ENCODE measurements at regions not wholly inside any gene's neighbourhood (a gene's known extent, or its start where the extent isn't known, plus 50 kb on each side); places are given as distances from the start of the nearest gene placed in this dataset.

DNA sequence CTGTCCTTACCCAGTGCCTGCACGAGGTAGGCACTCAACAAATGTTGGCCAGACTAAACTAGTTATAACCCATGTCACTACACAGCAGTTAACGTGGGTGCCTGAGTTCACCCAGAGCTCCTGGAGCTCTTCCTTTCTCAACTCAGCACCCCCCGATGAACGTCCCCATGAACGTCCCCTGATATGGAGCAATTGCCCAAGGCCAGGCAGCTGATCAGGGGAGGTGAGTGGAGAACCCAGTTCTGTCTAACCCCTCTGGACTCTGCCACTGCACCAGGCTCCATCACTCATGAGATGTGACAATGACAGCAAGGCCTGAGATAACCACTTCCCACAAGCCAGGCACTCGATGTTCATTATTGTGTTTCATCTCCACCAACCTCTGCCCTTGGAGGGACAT lies 199.0 kb downstream of the BCL11B start:
- no peaks in the 10 kb centered on the region for H3K4me1 ChIP-seq
- no peaks in the 10 kb centered on the region for H3K27me3 ChIP-seq
- no peak overlapping the region for H3K4me3 ChIP-seq
- H3K36me3 ChIP-seq, result no peaks in the 10 kb centered on the region
- H3K9me3 ChIP-seq, result peaks cover 7 to 9% of the 10 kb centered on the region in 2 donors
- intact Hi-C loops (cut with DNase I; ENCODE audit: low total_unique reads), result loop anchor here (10.0 kb wide), 1 partner anchor 62 kb away; no protein-coding TSS in a partner anchor
- TF ChIP-seq, protein P1, sequence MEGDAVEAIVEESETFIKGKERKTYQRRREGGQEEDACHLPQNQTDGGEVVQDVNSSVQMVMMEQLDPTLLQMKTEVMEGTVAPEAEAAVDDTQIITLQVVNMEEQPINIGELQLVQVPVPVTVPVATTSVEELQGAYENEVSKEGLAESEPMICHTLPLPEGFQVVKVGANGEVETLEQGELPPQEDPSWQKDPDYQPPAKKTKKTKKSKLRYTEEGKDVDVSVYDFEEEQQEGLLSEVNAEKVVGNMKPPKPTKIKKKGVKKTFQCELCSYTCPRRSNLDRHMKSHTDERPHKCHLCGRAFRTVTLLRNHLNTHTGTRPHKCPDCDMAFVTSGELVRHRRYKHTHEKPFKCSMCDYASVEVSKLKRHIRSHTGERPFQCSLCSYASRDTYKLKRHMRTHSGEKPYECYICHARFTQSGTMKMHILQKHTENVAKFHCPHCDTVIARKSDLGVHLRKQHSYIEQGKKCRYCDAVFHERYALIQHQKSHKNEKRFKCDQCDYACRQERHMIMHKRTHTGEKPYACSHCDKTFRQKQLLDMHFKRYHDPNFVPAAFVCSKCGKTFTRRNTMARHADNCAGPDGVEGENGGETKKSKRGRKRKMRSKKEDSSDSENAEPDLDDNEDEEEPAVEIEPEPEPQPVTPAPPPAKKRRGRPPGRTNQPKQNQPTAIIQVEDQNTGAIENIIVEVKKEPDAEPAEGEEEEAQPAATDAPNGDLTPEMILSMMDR (IDR thresholded peaks at IDR 0.05), result no peak
- no peak for TF ChIP-seq POLR2AphosphoS5 (IDR thresholded peaks at IDR 0.05)
- no peak overlapping the region for H3K27ac ChIP-seq
- no peak for DNase-seq (ENCODE audit: low spot score in 2 of 2)

DNA sequence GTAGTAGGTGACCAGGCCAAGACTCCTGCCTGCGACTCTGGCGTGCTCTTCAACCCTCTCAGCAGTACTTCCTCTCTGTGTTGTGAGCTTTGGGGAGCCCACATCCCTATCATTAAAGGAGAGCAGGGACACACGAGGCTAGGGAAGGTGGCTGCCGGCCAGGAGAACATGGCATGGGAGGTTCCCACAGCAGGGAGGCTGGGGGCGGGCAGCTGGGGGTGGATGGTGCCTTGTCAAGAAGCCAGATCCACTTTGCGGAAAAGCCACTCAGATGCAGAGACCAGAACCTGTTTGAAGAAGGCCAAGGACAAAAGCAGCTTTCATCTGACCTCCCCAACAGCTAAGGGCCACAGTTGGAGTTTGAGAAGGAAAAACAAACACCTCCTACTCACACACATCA lies 198.6 kb downstream of the BCL11B start:
- no peak overlapping the region for H3K4me3 ChIP-seq
- intact Hi-C loops (cut with DNase I; ENCODE audit: low total_unique reads), result loop anchor here (10.0 kb wide), 1 partner anchor 61 kb away; no protein-coding TSS in a partner anchor
- TF ChIP-seq POLR2A (IDR thresholded peaks at IDR 0.05), result no peak
- TF ChIP-seq POLR2AphosphoS5 (IDR thresholded peaks at IDR 0.05), result no peak
- TF ChIP-seq, protein P1 (IDR thresholded peaks at IDR 0.05), result no peak
- H3K9me3 ChIP-seq, result peaks cover 7 to 9% of the 10 kb centered on the region in 2 donors
- no peaks in the 10 kb centered on the region for H3K4me1 ChIP-seq
- no peaks in the 10 kb centered on the region for H3K27me3 ChIP-seq
- H3K27ac ChIP-seq, result no peak overlapping the region
- DNase-seq (ENCODE audit: low spot score in 2 of 2), result no peak
- H3K36me3 ChIP-seq, result no peaks in the 10 kb centered on the region

DNA sequence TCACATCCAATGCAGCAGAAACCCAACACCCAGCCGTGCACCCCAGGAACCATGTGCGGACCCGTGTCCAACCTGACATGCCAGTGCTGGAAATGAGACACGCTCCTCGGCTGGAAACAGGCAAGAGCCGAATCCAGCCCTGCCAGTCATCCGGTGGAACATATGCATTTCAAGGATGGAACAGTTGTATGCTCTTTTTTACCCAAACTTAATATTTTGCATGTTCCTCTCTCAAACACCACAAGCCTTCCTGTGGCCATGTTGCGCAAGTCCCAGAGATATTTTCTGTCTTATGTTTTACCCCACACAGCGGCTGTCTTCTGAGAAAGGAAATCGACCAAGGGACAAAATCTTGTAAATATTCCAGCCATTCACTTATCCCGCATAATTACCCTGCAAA lies 196.9 kb downstream of the BCL11B start:
- no peak for DNase-seq (ENCODE audit: low spot score in 2 of 2)

DNA sequence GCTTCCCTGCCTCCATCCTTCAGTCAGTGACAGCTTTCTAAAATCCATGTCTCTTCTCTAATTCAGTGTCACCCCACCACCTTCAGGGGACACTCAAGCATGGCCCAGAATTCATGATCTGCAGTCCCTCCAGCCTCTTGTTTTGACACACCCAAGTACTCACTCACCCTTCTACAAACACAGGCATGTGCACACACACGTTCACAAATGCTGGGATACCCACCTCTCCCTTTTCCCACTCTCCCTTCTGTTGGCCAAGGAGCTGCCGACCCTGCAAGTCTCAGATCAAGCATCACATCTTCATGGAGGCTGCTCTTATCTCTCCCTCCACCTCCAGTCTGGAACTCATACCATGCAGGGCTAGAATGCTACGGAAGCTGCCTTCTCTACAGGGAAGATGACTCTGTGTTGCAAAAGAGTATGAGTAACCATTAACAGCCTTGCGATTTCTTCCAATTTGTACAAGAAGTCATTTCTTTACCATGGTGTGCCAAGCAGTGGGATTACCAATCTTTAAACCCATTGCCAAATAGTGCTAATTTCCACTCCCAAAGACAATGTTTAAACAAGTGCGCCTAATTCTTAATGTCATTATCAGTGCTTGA lies 196.1 kb downstream of the BCL11B start:
- H3K27ac ChIP-seq, result no peak overlapping the region
- no peaks in the 10 kb centered on the region for H3K36me3 ChIP-seq
- H3K27me3 ChIP-seq, result no peaks in the 10 kb centered on the region
- no peaks in the 10 kb centered on the region for H3K4me1 ChIP-seq
- peaks cover 9 to 16% of the 10 kb centered on the region in 2 donors for H3K9me3 ChIP-seq
- TF ChIP-seq POLR2A (IDR thresholded peaks at IDR 0.05) (no peak), POLR2AphosphoS5 (IDR thresholded peaks at IDR 0.05) (no peak)
- TF ChIP-seq, protein P1 (IDR thresholded peaks at IDR 0.05), result no peak
- intact Hi-C loops (cut with DNase I; ENCODE audit: low total_unique reads), result loop anchor here (10.0 kb wide), 1 partner anchor 59 kb away; no protein-coding TSS in a partner anchor
- no peak for DNase-seq (ENCODE audit: low spot score in 2 of 2)
- H3K4me3 ChIP-seq, result no peak overlapping the region

More for the DNA sequence above, 196.9 kb downstream of the BCL11B start:
- intact Hi-C loops (cut with DNase I; ENCODE audit: low total_unique reads), result loop anchor here (10.0 kb wide), 1 partner anchor 60 kb away; no protein-coding TSS in a partner anchor
- H3K4me1 ChIP-seq, result no peaks in the 10 kb centered on the region
- TF ChIP-seq, protein P1 (IDR thresholded peaks at IDR 0.05), result no peak
- TF ChIP-seq POLR2AphosphoS5 (IDR thresholded peaks at IDR 0.05), result no peak
- no peak for TF ChIP-seq POLR2A (IDR thresholded peaks at IDR 0.05)
- H3K27ac ChIP-seq, result no peak overlapping the region
- no peak overlapping the region for H3K4me3 ChIP-seq
- H3K9me3 ChIP-seq, result peaks cover 7 to 10% of the 10 kb centered on the region in 2 donors
- no peaks in the 10 kb centered on the region for H3K27me3 ChIP-seq
- no peaks in the 10 kb centered on the region for H3K36me3 ChIP-seq

DNA sequence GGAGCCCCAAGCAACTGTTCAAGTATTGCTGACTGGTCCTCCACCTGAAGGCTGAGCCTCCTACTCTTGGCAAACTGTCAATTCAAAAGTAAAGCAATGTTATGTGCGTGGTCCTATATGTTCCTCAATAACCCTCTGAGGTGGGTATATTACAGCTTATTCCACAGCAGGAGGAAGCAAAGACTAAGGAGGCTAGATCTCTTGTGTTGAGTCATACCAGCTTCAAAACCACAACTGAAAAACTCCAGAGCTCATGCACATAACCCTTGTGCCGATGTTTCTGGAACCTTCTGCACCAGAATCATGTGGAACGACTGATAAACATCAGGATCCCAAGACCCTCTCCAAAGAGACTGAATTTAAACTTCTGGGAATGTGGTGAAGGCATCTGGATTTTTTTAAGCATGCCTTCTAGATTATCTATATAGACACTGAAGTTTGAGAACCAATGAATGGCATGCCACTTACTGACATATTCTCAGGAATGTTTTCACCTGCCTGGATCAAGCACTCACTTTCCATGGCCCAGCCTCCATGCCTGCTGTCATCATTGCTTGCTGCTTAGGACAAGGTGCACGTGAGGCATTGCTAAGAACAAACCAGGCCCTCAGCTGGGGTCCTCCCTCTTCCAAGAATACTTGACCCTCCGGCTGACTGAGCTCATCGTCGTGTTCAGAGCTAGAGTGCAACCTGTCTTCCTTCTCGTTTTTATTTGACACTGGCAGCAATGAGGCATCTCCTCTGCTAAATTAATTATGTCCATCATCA lies 194.7 kb downstream of the BCL11B start:
- H3K27ac ChIP-seq, result no peak overlapping the region
- intact Hi-C loops (cut with DNase I; ENCODE audit: low total_unique reads), result loop anchor here (1.0 to 10.0 kb wide), 2 partner anchors 22 to 58 kb away; no protein-coding TSS in a partner anchor
- no peaks in the 10 kb centered on the region for H3K4me1 ChIP-seq

More for the DNA sequence above, 194.7 kb downstream of the BCL11B start:
- TF ChIP-seq POLR2AphosphoS5 (IDR thresholded peaks at IDR 0.05) (no peak), POLR2A (IDR thresholded peaks at IDR 0.05) (no peak)
- TF ChIP-seq, protein P1 (IDR thresholded peaks at IDR 0.05), result no peak
- H3K36me3 ChIP-seq, result no peaks in the 10 kb centered on the region
- DNase-seq (ENCODE audit: low spot score in 2 of 2), result no peak
- H3K27me3 ChIP-seq, result no peaks in the 10 kb centered on the region
- no peak overlapping the region for H3K4me3 ChIP-seq
- H3K9me3 ChIP-seq, result peaks cover 6 to 10% of the 10 kb centered on the region in 2 donors

Data from breast epithelium (tissue), 4 donors.